Neural cell (in vitro differentiated cells): ENCODE measurements at regions not wholly inside any gene's neighbourhood (a gene's known extent, or its start where the extent isn't known, plus 50 kb on each side); places are given as distances from the start of the nearest gene placed in this dataset.

ENCODE experiments used
- H2AFZ ChIP-seq: fragments of 200-600, 300-800 bp; sonication (generic), shearing (Covaris generic); 2 replicates; pipeline ENCODE4 v1.6.0; 2014; ENCODE audit warnings: low read depth, mild to moderate bottlenecking, antibody characterized with exemption, low read length, moderate library complexity
- H3F3A ChIP-seq: fragments of 200-600 bp; shearing (Covaris generic); 2 replicates; pipeline ENCODE4 v1.6.1; 2016; ENCODE audit warnings: mild to moderate bottlenecking, moderate library complexity, mixed read lengths, antibody characterized with exemption, low read length; ENCODE audit not compliant: insufficient read depth, poor library complexity, severe bottlenecking
- H3K27ac ChIP-seq: fragments of 200-600, 300-800 bp; sonication (generic), shearing (Covaris generic); 2 replicates; pipeline ENCODE4 v1.5.1; 2014; ENCODE audit warnings: mild to moderate bottlenecking, low read length, moderate library complexity
- H3K27me3 ChIP-seq: fragments of 300-800, 200-600 bp; sonication (generic), shearing (Covaris generic); 2 replicates; pipeline ENCODE4 v1.6.0; 2014; ENCODE audit warnings: mild to moderate bottlenecking, low read depth, low read length, moderate library complexity; ENCODE audit not compliant: insufficient read depth
- H3K36me3 ChIP-seq: fragments of 300-800, 200-600 bp; sonication (generic), shearing (Covaris generic); 2 replicates; pipeline ENCODE4 v1.5.1; 2014; ENCODE audit warnings: mild to moderate bottlenecking, antibody characterized with exemption, low read length, moderate library complexity; ENCODE audit not compliant: insufficient read depth
- H3K4me2 ChIP-seq: fragments of 300-800, 200-600 bp; sonication (generic), shearing (Covaris generic); 2 replicates; pipeline ENCODE4 v1.6.0; 2014; ENCODE audit warnings: mild to moderate bottlenecking, low read length
- H3K4me3 ChIP-seq: fragments of 300-800, 200-600 bp; sonication (generic), shearing (Covaris generic); 2 replicates; pipeline ENCODE4 v1.5.1; 2014; ENCODE audit warnings: mild to moderate bottlenecking, low read length, moderate library complexity
- H3K79me2 ChIP-seq: fragments of 200-600 bp; shearing (Covaris generic); replicated peaks from 2 replicates; pipeline ENCODE4 v1.6.0; 2014; ENCODE audit warnings: mild to moderate bottlenecking, low read length, moderate library complexity; ENCODE audit not compliant: insufficient read depth
- H3K9ac ChIP-seq: fragments of 300-800, 200-600 bp; sonication (generic), shearing (Covaris generic); 2 replicates; pipeline ENCODE4 v1.6.1; 2016; ENCODE audit warnings: mild to moderate bottlenecking, low read length, mixed read lengths
- H3K9me2 ChIP-seq: fragments of 200-600 bp; shearing (Covaris generic); 2 replicates; pipeline ENCODE4 v1.6.1; 2016; ENCODE audit warnings: mild to moderate bottlenecking, low read length, mixed read lengths; ENCODE audit not compliant: insufficient read depth
- H3K9me3 ChIP-seq: fragments of 200-600, 300-800 bp; sonication (generic), shearing (Covaris generic); 2 replicates; pipeline ENCODE4 v1.6.1; 2016; ENCODE audit warnings: mild to moderate bottlenecking, mixed run types, low read length, moderate library complexity, mixed read lengths
- H4K20me1 ChIP-seq: fragments of 200-600 bp; shearing (Covaris generic); 2 replicates; pipeline ENCODE4 v1.6.1; 2016; ENCODE audit warnings: mild to moderate bottlenecking, mixed run types; ENCODE audit not compliant: insufficient read depth
- CTCF ChIP-seq: fragments of 450-650 bp; IDR thresholded peaks from 2 replicates; pipeline ENCODE4 v1.5.1; 2014; ENCODE audit warnings: antibody characterized with exemption, mild to moderate bottlenecking, moderate library complexity; ENCODE audit not compliant: poor library complexity, severe bottlenecking
- EP300 ChIP-seq: fragments of 450-650 bp; conservative IDR thresholded peaks from 2 replicates; pipeline ENCODE4 v1.6.1; 2014; ENCODE audit warnings: antibody characterized with exemption, mild to moderate bottlenecking, moderate library complexity; ENCODE audit not compliant: poor library complexity, severe bottlenecking
- EZH2 ChIP-seq: fragments of 200-600, 300-800 bp; shearing (Covaris generic), sonication (generic); IDR thresholded peaks from 2 replicates; pipeline ENCODE4 v1.6.1; 2014; ENCODE audit warnings: antibody characterized with exemption, low read length, borderline replicate concordance, mild to moderate bottlenecking; ENCODE audit not compliant: insufficient read depth, poor library complexity, severe bottlenecking
- MXI1 ChIP-seq: fragments of 450-650 bp; conservative IDR thresholded peaks from 2 replicates; pipeline ENCODE4 v1.6.1; 2014; ENCODE audit warnings: antibody characterized with exemption, mild to moderate bottlenecking; ENCODE audit not compliant: poor library complexity, severe bottlenecking
- POLR2AphosphoS5 ChIP-seq: IDR thresholded peaks from 2 replicates; pipeline ENCODE4 v1.6.1; 2012
- RAD21 ChIP-seq: fragments of 450-650 bp; conservative IDR thresholded peaks from 2 replicates; pipeline ENCODE4 v1.6.1; 2014; ENCODE audit warnings: antibody characterized with exemption, mild to moderate bottlenecking, moderate library complexity
- REST ChIP-seq: IDR thresholded peaks from 2 replicates; pipeline ENCODE4 v1.6.1; 2012; ENCODE audit warnings: borderline replicate concordance
- SMC3 ChIP-seq: fragments of 450-650 bp; conservative IDR thresholded peaks from 2 replicates; pipeline ENCODE4 v1.6.1; 2014; ENCODE audit warnings: antibody characterized with exemption, mild to moderate bottlenecking, moderate library complexity; ENCODE audit not compliant: poor library complexity
- TAF1 ChIP-seq: IDR thresholded peaks from 2 replicates; pipeline ENCODE4 v1.6.1; 2012; ENCODE audit warnings: low read depth

GRCh38 chr2:122020377-122020776 is 264.9 kb downstream of the TSN start:
- TF ChIP-seq RAD21 (no peak), CTCF (no peak), POLR2AphosphoS5 (no peak), EP300 (peak; percentile 43), TAF1 (no peak), MXI1 (no peak), REST (peak; percentile 61)
- no peaks in the 10 kb centered on the region for H3K36me3 ChIP-seq
- H3K9me2 ChIP-seq = no peaks in the 10 kb centered on the region
- no peaks in the 10 kb centered on the region for H3K79me2 ChIP-seq
- H3K9ac ChIP-seq = no peak overlapping the region
- H3F3A ChIP-seq = no peaks in the 10 kb centered on the region
- no peaks in the 10 kb centered on the region for H3K9me3 ChIP-seq
- H3K4me3 ChIP-seq = no peak overlapping the region
- H3K27ac ChIP-seq = no peak overlapping the region
- no peak overlapping the region for H2AFZ ChIP-seq
- H4K20me1 ChIP-seq = no peaks in the 10 kb centered on the region
- no peaks in the 10 kb centered on the region for H3K27me3 ChIP-seq
- H3K4me2 ChIP-seq = no peak overlapping the region

- H3K4me2 ChIP-seq = no peak overlapping the region
- TF ChIP-seq REST = no peak
- no peak for TF ChIP-seq TAF1
- TF ChIP-seq RAD21 = no peak
- TF ChIP-seq CTCF = no peak
- TF ChIP-seq SMC3 = no peak
- TF ChIP-seq EP300 = no peak
- TF ChIP-seq POLR2AphosphoS5 = no peak
- no peak for TF ChIP-seq MXI1
- no peak for TF ChIP-seq EZH2
Measured at GRCh38 chr2:122021941-122022340, 266.5 kb downstream of the TSN start.

More at GRCh38 chr2:122021941-122022340, 266.5 kb downstream of the TSN start:
- Histone ChIP-seq H3K27ac (no peak overlapping the region), H3K9me3 (no peaks in the 10 kb centered on the region), H3K9ac (no peak overlapping the region), H3K27me3 (no peaks in the 10 kb centered on the region), H3F3A (no peaks in the 10 kb centered on the region), H3K36me3 (no peaks in the 10 kb centered on the region), H3K9me2 (no peaks in the 10 kb centered on the region), H3K4me3 (no peak overlapping the region), H4K20me1 (no peaks in the 10 kb centered on the region), H2AFZ (no peak overlapping the region), H3K79me2 (no peaks in the 10 kb centered on the region)
